NCI-H1092 (cell line): ENCODE measurements at regions not wholly inside any gene's neighbourhood (a gene's known extent, or its start where the extent isn't known, plus 50 kb on each side); places are given as distances from the start of the nearest gene placed in this dataset.
A peak's percentile ranks its signal among the peaks of the same experiment; 100 is the strongest.

Experiments
- DNase-seq: peaks from one replicate; lab custom pipeline; 2025; lab: John Stamatoyannopoulos, UW

DNA sequence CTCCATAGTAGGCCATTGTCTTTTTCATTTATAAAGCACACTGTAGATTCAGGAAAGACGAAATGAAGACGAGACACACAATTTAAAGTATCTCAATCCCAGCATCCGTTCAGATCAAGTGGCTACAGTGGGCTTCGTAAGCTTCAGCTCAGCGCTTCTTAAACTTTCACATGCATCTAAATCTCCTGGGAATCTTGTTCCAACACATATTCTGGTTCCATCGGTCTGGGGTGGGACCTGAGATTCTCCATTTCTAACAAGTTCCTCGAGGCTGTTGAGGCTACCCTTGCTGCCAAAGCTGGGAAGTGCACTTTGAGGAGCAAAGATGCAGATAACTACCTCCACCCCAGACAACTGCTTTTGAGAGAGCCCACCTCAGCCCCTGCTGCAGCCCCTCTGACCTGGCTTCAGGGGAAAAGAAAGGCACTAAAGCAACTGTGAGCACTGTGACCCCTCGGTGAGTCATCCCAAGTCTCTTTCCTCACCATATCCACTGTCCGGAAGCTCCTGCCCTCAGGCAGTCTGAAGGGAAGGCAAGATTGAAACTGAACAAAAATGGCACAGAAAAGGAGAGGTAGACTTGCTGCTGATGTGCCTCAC is 201.1 kb upstream of the FBXO11 start:
- DNase-seq: no peak

DNA sequence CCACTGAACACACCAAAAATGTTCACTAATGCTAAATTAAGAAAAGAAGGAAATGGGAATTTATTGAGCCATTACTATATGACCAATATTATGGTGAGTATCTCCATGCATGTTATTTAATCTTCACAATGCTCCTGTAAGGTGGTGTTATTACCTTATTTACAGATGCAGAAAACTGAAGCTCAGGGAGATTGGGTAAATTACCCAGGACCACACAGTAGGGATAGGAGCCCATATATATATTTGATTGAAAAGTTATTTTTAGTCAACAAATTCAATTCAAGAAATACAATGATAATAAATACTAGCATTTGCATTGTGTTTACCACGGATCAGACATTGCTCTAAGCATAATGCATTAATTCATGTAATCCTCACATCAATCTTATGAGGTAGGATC is 202.2 kb upstream of the FBXO11 start:
- DNase-seq: no peak

DNA sequence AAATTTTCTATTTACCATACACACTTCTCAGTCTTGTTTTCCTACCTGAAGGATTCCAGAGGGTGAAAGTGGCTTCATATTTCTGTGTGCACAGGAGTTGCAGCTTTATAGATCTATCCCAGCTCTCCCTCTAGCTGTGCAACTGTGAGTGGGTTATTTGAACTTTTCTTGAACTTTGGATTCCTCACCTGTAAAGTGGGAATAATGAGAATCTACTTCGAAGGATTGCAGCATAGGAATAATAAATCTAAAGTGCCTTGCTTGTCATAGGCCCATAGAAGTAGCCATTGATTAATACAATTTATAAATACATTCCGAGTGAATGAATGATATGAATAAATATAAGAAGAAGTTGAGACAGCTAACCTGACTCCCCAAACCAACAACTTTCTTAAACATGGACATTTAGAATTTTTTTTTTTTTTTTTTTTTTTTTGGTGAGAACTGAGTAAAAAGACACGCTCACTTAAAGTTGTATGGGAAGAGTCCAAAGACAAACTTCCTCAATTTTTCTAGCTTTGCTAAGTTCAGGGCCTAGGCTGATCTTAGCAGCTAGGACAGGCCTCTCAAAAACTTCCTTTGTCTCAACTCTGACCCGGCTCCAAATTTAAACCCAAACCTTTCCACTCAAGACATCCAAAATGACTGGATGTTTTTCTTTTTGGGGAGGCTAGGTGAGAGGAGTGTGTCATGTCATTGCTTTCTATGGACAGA is 203.3 kb upstream of the FBXO11 start:
- DNase-seq: no peak

DNA sequence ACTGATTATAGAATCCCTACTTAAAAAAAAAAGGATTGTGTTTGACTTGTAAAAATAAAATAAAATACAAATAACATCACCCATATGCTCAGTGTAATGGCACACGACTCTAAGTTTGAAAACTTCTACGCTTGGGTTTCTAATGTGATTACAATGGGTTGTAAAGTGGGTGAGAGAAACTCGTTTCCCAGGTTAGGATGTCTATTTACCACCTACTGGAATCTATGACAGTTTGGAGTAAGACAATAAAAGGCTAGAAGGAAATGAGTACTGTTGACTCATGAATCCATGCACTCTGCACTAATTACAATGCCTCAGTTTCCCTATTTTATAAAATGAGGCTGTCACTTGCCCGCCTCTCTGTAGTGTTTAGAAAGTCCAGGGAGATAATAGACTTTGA is 204.0 kb upstream of the FOXN2 start:
- no peak for DNase-seq

DNA sequence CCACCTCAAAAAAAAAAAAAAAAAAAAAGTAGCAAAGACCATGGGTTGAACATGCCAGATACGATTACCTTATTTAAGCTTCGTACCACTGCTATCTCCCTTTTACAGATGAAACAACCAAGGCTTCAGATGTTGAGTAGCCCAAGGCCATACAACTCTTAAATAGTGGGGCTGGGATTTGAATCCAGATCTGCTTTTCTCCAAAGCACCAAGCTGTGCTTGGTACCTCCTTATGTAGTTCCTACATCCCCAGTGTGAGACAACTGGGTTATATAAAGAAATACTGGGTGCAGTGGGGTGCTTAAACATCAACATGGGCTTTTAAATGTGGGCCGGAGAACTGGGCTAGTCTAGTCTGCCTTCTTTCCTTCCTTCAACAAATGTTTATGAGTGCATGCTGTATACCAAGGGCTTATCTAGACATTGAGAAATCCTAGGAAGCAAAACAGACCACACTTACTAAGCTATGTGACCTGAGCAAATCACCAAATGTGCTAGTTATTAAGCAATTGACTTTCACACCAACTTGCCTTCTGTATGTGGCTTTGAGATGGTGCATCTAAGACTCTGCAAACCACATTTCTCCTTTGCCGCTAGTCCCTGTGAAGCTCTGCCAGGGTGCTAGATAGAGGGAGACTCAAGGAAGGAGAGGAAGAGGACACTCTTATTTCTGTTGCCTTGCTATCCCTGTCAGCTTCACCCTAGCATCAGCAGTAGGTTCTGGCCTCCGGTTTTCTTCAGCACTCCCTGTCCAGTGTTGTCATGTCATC is 201.4 kb upstream of the FOXN2 start:
- DNase-seq: no peak

DNA sequence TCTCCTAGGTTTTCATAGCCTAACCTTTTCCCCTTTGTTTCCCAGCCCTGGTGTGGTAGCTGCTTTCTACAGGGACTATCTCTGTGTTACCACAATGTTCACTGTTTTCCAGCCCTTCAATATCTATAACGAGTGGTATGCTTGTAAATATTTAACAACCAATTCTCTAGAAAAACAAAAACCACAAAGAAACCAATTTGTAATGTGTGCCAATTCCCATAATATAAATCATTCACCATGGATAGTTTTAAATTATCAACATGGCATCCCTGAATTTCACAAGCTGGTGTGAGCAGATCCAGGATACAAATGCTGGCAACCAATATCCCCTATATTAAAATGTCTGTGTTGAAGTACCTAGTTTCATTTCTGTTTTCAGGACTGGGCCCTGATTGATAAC is 200.7 kb upstream of the FOXN2 start:
- DNase-seq: no peak

DNA sequence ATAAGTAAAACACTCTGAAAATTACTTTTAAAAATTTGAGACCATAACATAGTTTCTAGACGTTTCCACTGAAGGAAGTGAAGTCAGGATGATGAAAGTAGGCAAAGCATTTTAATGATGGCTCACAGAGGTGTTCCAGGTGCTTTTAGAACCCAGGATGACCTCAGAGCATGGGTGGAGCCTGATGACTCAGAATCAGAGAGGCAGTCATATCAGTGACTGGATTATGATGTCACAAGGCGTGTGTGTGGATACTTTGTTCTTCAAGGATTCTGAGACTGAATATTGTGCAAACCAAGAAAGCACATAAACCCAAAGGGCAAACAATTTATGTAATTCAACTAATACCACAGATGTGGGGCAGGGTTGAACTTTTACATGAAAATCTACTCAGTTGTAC is 200.2 kb upstream of the FOXN2 start:
- no peak for DNase-seq

DNA sequence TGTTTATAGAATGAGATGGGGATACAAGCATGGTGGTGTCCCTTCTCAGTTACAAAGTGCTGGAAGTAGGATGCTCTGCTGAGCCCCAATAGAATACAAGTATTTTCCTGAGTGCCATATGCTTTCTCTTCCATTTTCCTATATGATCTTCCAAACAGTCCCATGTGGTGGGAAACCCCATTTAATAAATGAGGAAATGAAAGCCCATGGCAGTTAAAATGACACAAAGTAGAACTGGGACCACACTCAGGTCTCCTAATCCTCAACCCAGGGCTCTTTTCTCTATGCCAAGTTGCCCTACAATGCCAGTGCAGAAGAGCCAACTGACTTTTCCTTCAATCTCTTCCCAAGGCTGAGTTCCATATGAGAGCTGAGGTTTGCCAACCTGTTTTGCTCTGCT is 198.0 kb upstream of the FOXN2 start:
- DNase-seq: no peak

DNA sequence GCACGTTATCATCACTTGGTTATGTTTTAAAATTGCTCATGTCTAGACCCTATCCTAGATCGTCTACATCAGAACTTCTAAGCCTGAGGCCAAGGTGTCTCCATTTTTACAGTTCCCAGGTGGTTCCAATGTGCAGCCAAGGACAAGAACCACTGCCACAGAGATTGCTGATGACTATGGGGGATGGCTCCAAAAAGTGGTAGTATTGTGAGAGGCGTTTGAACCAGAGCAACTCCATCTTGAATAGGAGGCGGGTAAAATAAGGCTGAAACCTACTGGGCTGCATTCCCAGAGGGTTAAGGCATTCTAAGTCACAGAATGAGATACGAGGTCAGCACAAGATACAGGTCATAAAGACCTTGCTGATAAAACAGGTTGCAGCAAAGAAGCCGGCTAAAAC is 195.6 kb upstream of the FOXN2 start:
- DNase-seq: no peak

DNA sequence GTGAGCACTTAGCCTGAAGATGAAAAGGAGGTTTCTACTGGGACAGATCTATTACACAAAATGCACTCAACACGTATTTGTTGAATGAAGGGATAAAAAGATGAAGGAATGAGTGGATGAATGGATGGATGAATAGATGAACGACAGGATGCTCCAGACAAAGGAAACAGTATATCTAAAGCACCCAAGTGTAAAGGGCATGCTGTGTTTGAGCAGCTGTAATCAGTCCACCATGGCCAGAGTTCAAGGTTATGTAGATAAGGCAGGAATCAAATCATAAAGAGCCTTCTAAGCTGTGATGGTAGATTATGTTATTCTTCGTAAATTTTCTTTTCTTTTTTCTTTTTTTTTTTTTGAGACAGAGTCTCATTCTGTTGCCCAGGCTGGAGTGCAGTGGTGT is 194.4 kb upstream of the FOXN2 start:
- DNase-seq: no peak

DNA sequence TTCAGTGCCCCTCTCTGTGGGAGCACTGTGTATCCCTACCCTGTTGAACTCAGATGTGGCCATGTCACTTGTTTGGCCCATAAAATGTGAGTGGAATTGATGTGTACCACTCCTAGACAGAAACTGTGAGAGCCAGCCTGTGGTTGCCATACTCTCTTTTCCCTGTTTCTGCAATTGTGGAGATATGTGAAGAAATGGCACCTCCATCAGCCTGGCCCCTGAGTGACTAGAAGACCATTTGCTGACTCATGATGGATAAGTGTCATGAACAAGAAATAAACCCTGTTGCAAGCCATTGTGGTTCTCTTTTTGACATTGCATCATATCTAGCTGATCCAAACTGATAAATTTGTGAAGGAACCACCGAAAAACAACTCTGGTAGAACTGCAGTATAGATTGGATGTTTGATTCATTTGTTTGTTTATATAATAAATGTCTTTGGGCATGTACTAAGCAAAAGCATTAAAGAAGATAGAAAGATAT is 193.7 kb upstream of the FOXN2 start:
- no peak for DNase-seq

DNA sequence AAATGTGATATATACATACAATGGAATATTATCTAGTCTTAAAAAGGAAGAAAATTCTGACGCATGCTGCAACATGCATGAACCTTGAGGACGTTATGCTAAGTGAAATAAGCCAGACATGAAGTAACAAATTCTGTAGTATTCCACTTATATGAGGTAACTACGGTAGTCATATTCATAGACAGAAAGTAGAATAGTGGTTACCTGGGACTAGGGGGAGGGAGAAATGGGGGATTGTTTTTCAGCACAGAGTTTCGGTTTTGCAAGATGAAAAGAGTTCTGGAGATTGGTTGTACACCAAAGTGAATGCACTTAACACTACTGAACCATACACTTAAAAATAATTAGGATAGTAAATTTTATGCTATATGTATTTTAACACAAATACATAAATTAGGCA is 192.3 kb upstream of the FOXN2 start:
- no peak for DNase-seq

DNA sequence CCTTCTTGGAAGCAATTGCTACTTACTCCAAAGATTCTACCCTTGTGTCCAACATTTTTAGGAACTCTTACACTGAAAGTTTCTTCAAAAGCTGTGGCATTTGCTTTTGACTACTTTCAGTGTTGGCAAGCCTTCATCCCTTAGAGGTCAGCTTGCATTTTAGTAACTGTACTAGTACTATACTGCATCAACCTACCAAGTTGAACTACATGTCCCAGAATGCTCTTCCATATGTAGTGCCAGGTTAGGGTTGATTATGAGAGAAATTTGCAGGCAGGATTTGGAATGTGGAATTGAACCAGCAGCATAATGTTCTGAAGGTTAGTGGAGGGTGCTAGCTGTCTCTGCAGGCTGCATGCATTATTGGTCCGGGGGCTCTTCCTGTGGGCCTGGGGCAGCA is 189.9 kb upstream of the FOXN2 start:
- DNase-seq: no peak

DNA sequence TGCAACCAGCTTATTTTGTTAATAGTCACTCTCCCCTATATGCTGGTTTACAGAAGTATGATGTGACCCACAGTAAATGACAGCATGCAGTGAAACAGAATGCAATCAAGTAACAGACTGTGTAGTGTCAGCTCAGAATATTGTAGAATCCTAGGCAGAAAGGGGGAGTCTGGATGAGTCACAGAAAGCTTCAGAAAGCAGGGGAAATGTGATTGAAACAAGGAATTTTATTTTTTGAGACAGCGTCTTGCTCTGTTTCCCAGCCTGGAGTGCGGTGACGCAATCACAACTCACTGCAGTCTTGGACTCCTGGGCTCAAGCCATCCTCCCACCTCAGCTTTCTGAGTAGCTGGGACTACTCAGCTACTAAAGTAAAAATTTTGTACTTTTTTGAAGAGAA is 188.3 kb upstream of the FOXN2 start:
- no peak for DNase-seq

DNA sequence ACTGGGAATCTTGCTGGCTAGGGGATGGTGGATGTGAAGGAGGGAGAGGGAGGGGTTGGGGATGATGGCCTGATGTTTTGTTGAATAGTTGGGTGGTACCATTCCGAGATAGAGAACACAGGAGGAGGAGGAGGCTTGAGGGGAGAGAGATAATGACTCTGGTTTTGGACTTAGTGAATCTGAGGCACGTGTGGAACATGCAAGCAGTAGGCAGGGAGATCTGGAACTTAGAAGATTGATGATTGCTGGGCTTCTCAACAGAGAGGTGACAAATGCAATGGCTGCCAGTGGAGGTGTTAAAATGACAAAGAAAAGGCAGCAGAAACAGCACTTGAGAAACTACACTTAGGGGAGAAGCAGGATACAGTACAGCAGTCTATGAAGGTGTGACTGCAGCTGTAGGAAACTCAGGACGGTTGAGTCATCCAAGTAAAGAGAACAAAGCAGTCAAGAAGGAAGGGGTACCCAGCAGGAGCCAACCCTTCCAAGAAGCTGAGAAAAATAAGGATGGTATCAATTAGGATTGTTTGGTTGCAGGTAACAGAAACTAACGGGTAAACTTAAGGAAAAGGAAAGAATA is 186.8 kb upstream of the FOXN2 start:
- no peak for DNase-seq

DNA sequence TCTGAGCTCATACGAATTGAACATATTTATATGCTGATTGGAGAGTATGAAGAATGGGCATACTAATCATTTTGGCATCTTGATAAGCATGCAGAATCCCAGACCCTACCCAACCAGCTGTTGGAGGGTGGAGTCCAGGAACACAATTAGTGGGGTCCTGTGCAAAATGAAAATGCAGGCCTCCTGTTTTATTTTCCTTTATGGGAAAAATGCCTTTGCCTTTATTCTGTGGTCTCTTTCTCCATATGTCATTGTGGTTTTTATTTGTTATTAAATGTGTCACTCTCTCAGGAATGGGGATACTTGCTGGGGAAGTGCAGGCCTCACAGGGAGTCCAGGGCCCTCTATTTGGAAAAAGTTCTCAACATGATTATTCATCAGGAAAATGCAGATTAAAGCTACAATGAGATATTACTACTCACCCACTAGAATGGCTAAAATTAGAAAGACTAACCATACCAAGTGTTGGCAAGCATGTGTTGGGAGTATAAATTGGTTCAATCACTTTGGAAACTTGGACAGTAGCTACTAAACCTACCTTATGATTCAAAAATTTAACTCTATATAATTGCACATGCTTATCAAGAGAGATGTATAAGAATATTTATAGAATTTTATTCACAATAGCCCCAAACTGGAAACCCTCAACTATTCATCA is 185.1 kb upstream of the FOXN2 start:
- no peak for DNase-seq

DNA sequence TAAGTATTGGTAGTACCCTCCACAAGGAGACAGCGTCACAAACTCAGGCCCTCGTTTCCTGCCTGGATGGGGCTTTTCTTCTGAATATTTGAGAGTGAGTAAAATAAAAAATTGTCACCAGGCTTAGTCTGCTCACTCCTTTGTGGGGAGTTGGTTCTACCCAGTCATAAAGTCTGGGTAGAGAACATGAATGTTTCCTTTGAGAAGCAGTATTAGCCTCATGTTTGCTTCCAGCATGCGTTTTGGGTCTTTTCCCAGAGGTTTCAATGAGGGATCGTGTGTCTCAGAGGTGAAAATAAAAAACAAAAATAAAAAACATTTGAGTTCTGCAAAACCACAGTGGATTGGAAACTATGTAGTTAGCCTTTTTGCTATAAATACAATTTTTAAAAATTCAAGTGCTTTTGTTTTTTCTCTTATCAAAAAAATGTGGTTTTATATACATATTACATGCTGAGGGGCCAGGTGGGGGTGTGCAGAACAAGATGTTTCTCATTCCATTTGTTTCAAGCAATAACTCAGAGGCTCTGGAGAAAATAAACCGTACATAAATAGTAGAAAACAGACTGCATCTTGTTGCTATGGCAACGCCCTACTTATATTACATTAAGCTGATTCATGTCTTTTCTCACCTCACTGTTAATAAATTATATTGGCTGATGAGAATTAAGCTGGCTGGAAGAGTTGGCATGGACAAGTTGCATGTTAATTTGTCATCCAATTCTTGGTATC is 182.8 kb upstream of the FOXN2 start:
- peak; percentile 19 for DNase-seq

DNA sequence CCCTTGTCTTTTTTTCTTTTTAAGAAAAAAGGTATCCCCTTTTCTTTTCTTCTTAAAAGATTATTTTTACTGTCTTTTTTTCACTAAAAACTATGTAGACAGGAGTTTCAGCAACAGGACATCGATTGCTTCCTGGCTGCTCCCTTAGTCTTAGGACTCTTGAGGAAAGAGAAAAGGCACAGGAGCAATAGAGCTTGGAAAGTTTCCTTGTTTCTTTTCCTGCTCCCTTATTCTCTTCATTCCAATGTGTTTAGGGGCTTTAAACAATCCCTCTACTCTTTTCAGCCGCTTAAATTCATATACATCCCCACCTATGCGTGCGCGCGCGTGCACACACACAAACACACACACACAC is 182.2 kb upstream of the FOXN2 start:
- no peak for DNase-seq

DNA sequence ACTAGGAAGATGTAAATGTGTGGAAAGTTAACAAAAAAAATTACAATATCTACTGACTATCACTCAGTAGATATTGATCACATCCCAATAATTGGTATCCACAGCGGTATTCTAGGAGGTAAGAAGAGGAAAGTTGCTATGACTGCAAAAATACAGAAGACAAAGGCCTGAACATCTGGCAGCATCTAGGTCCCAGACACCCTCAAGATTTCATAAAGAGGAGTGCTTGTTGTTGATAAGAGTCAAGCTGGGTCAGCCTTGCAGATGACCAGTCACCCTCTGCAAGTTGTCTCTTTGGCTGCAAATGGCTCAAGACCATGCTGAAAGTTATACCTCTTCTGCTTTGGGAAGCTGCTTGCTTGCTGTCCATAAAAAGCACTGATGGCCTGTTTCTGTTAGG is 179.8 kb upstream of the FOXN2 start:
- no peak for DNase-seq

DNA sequence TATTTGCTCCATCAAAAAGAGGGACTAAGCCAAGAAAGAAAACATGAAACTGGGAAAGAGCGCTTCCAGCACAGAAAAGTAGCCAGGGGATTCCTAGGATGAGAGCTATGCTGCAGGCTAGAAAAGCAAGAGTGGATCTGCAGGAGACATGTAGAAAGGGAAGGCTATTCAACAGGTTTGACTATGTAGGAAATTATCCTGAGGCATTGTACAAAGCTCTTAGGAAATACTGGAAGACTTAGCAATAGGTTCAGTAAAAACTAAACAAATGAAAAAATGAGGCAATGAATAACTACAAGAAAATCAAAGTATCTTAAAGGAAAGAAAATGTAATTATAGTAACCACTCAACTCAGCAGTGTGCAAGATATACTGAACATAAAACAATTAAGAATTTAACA is 178.7 kb upstream of the FOXN2 start:
- DNase-seq: no peak

DNA sequence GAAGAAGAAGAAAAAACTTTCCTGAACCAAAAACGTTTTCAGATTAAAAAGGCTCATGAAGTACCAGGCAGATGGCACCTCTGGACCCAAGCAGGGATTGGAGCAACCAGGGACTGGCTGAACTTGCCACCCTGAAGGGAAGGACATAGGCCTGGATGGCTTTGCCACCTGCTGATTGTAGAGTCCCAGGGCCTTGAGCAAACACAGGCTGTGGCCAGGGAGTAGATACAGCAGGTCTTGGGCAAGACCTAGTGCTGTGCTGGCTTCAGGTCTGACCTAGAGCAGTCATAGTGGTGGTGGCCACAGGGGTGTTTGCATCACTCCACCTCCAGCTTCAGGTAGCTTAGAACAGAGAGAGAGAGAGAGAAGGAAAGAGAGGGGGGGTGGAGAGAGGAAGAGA is 176.7 kb upstream of the FOXN2 start:
- DNase-seq: no peak

DNA sequence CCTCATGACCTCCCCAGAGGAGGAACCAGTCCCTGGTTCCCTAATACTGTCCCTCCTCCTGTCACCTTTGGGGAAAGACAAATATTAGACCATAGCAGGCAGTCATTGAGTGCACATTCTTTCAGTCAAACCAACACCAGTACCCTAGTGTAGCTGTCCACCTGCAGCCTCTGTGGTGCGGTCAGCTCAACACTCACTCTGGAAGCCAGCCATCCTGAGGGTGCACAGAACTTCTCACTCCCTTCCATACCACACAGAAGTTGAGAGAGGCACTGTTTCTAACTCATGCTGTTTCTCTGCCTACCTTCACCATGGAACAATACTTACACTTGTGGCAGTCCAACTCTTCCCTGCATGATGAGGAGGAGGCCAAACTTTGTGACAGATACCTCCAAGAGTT is 175.6 kb upstream of the FOXN2 start:
- no peak for DNase-seq
